H9 (cell line): ENCODE measurements at regions not wholly inside any gene's neighbourhood (a gene's known extent, or its start where the extent isn't known, plus 50 kb on each side); places are given as distances from the start of the nearest gene placed in this dataset.

Experiments
- DNase-seq: peaks from one replicate; pipeline ENCODE4 v3.0.0-alpha.2; 2017
- H2AFZ ChIP-seq: one replicate; pipeline ENCODE4 v1.6.1; 2013; ENCODE audit warnings: mild to moderate bottlenecking, low read length, control low read depth, moderate library complexity
- H2AK5ac ChIP-seq: 2 replicates; pipeline ENCODE4 v1.6.1; 2013; ENCODE audit warnings: low read length, control low read depth, mixed read lengths; ENCODE audit not compliant: insufficient read length
- H2BK120ac ChIP-seq: one replicate; pipeline ENCODE4 v1.6.1; 2013; ENCODE audit warnings: low read depth, mild to moderate bottlenecking, low read length, control low read depth, inconsistent platforms; ENCODE audit not compliant: poor library complexity, severe bottlenecking
- H2BK12ac ChIP-seq: 2 replicates; pipeline ENCODE4 v1.6.1; 2013; ENCODE audit warnings: low read length, control low read depth, mixed read lengths, low read depth; ENCODE audit not compliant: insufficient read length
- H2BK15ac ChIP-seq: 2 replicates; pipeline ENCODE4 v1.6.1; 2013; ENCODE audit warnings: low read depth, low read length, control low read depth
- H2BK20ac ChIP-seq: one replicate; pipeline ENCODE4 v1.6.1; 2013; ENCODE audit warnings: low read depth, mild to moderate bottlenecking, low read length, control low read depth, inconsistent platforms; ENCODE audit not compliant: poor library complexity, severe bottlenecking
- H2BK5ac ChIP-seq: 2 replicates; pipeline ENCODE4 v1.6.1; 2013; ENCODE audit warnings: low read length, control low read depth, mixed read lengths; ENCODE audit not compliant: insufficient read length
- H3K14ac ChIP-seq: 2 replicates; pipeline ENCODE4 v1.6.1; 2013; ENCODE audit warnings: low read length, control low read depth; ENCODE audit not compliant: insufficient read depth
- H3K18ac ChIP-seq: 2 replicates; pipeline ENCODE4 v1.6.1; 2013; ENCODE audit warnings: low read depth, mild to moderate bottlenecking, mixed read lengths, low read length, control low read depth; ENCODE audit not compliant: insufficient read length
- H3K23ac ChIP-seq: 2 replicates; pipeline ENCODE4 v1.6.1; 2013; ENCODE audit warnings: low read length, control low read depth, mixed read lengths, low read depth; ENCODE audit not compliant: insufficient read length
- H3K23me2 ChIP-seq: 2 replicates; pipeline ENCODE4 v1.6.1; 2013; ENCODE audit warnings: low read depth, mild to moderate bottlenecking, mixed read lengths, low read length, control low read depth; ENCODE audit not compliant: insufficient read length, poor library complexity, severe bottlenecking
- H3K27ac ChIP-seq: 2 replicates; pipeline ENCODE4 v1.5.1; 2013; ENCODE audit warnings: low read length, control low read depth, mixed read lengths, low read depth; ENCODE audit not compliant: insufficient read length
- H3K27me3 ChIP-seq: 2 replicates; pipeline ENCODE4 v1.6.1; 2013; ENCODE audit warnings: low read length, control low read depth, inconsistent platforms; ENCODE audit not compliant: insufficient read depth
- H3K4ac ChIP-seq: 2 replicates; pipeline ENCODE4 v1.6.1; 2013; ENCODE audit warnings: low read depth, mild to moderate bottlenecking, control low read depth, inconsistent platforms, low read length, moderate library complexity
- H3K4me1 ChIP-seq: 2 replicates; pipeline ENCODE4 v1.6.1; 2013; ENCODE audit warnings: low read length, control low read depth, inconsistent platforms; ENCODE audit not compliant: insufficient read depth
- H3K4me2 ChIP-seq: 2 replicates; pipeline ENCODE4 v1.6.1; 2013; ENCODE audit warnings: low read length, control low read depth, mixed read lengths; ENCODE audit not compliant: insufficient read length, insufficient read depth
- H3K56ac ChIP-seq: 2 replicates; pipeline ENCODE4 v1.6.1; 2013; ENCODE audit warnings: low read depth, mild to moderate bottlenecking, mixed read lengths, low read length, control low read depth; ENCODE audit not compliant: insufficient read length
- H3K79me1 ChIP-seq: 2 replicates; pipeline ENCODE4 v1.6.1; 2013; ENCODE audit warnings: low read depth, mild to moderate bottlenecking, moderate library complexity, low read length, control low read depth, inconsistent platforms; ENCODE audit not compliant: insufficient read depth, poor library complexity, severe bottlenecking
- H3K79me2 ChIP-seq: 2 replicates; pipeline ENCODE4 v1.6.1; 2013; ENCODE audit warnings: low read length, control low read depth, inconsistent platforms; ENCODE audit not compliant: insufficient read depth
- H3K9ac ChIP-seq: 2 replicates; pipeline ENCODE4 v1.6.1; 2013; ENCODE audit warnings: low read length, control low read depth, mixed read lengths; ENCODE audit not compliant: insufficient read length; ENCODE audit errors: extremely low read depth
- H3K9me3 ChIP-seq: one replicate; pipeline ENCODE4 v1.6.1; 2013; ENCODE audit warnings: low read depth, low read length, inconsistent platforms; ENCODE audit not compliant: control insufficient read depth
- H3T11ph ChIP-seq: one replicate; pipeline ENCODE4 v1.6.1; 2013; ENCODE audit warnings: mild to moderate bottlenecking, low read length, control low read depth, inconsistent platforms
- H4K20me1 ChIP-seq: one replicate; pipeline ENCODE4 v1.6.1; 2013; ENCODE audit not compliant: control insufficient read depth, insufficient read length, insufficient read depth
- H4K5ac ChIP-seq: 2 replicates; pipeline ENCODE4 v1.6.1; 2013; ENCODE audit warnings: low read depth, mild to moderate bottlenecking, mixed read lengths, low read length, control low read depth; ENCODE audit not compliant: insufficient read length
- H4K8ac ChIP-seq: replicated peaks from 2 replicates; pipeline ENCODE4 v1.6.1; 2013; ENCODE audit warnings: low read length, control low read depth, mixed read lengths, low read depth; ENCODE audit not compliant: insufficient read length
- H4K91ac ChIP-seq: 2 replicates; pipeline ENCODE4 v1.6.1; 2013; ENCODE audit warnings: low read depth, mild to moderate bottlenecking, moderate library complexity, mixed read lengths, low read length, control low read depth; ENCODE audit not compliant: insufficient read length
- H3K27ac Mint-ChIP-seq, 3 experiments: 2 replicates in 2 of 3; 3 replicates in 1 of 3; pipeline ENCODE4 v1.8.0; 2020 to 2021; ENCODE audit warnings: mixed read lengths in 3 of 3, mild to moderate bottlenecking in 1 of 3, moderate library complexity in 1 of 3
- H3K27me3 Mint-ChIP-seq: 2 replicates; pipeline ENCODE4 v1.8.0; 2021; ENCODE audit warnings: low read depth, mild to moderate bottlenecking, moderate library complexity, mixed read lengths
- H3K36me3 Mint-ChIP-seq, 3 experiments: 2 replicates in 2 of 3; 3 replicates in 1 of 3; pipeline ENCODE4 v1.8.0; 2020 to 2021; ENCODE audit warnings: low read depth in 3 of 3, mixed read lengths in 3 of 3; ENCODE audit not compliant: insufficient read depth in 1 of 3
- H3K4me1 Mint-ChIP-seq, 2 experiments: 2 replicates each; pipeline ENCODE4 v1.8.0; 2020; ENCODE audit warnings: mixed read lengths in 2 of 2
- H3K4me3 Mint-ChIP-seq, 2 experiments: 2 replicates in 1 of 2; 3 replicates in 1 of 2; pipeline ENCODE4 v1.8.0; 2020 to 2021; ENCODE audit warnings: mild to moderate bottlenecking in 2 of 2, mixed read lengths in 2 of 2, moderate library complexity in 1 of 2
- H3K9me3 Mint-ChIP-seq, 2 experiments: 2 replicates in 1 of 2; 3 replicates in 1 of 2; pipeline ENCODE4 v1.8.0; 2020; ENCODE audit warnings: mild to moderate bottlenecking in 2 of 2, mixed read lengths in 2 of 2, moderate library complexity in 1 of 2
- CTCF ChIP-seq: fragments of 200-600 bp; sonication (generic); conservative IDR thresholded peaks from 3 replicates; pipeline ENCODE4 v1.8.0; 2021; ENCODE audit warnings: antibody characterized with exemption, mild to moderate bottlenecking
- WGBS: extraction: QIAGEN DNeasy Blood & Tissue Kit; methylation state at CpG from one replicate; pipeline ENCODE4 v1.1.7; 2013; ENCODE audit warnings: missing lambda C conversion rate, low lambda C conversion rate, mixed read lengths; ENCODE audit not compliant: insufficient read length; ENCODE audit errors: extremely low coverage; 5-methylcytosine and 5-hydroxymethylcytosine counted together

GRCh38 chr3:151555523-151555922 is 94.7 kb upstream of the IGSF10 start:
- no peak overlapping the region for H3K4me3 Mint-ChIP-seq
- no peak overlapping the region for H2BK15ac ChIP-seq
- H3K27ac ChIP-seq = no peak overlapping the region
- H3K56ac ChIP-seq = no peak overlapping the region
- no peak overlapping the region for H4K91ac ChIP-seq
- H3K27ac Mint-ChIP-seq = no peak overlapping the region; a peak in 1 of 7 replicates
- H2AK5ac ChIP-seq = no peak overlapping the region
- no peaks in the 10 kb centered on the region for H3K23me2 ChIP-seq
- TF ChIP-seq CTCF = no peak
- H2BK5ac ChIP-seq = no peak overlapping the region
- H3K79me2 ChIP-seq = no peaks in the 10 kb centered on the region
- H3K4ac ChIP-seq = no peak overlapping the region
- no peak overlapping the region for H2AFZ ChIP-seq
- H3K9me3 Mint-ChIP-seq = no peaks in the 10 kb centered on the region
- H3K9me3 ChIP-seq = no peaks in the 10 kb centered on the region
- no peak overlapping the region for H2BK12ac ChIP-seq
- no peaks in the 10 kb centered on the region for H3K79me1 ChIP-seq
- WGBS = no CpG with 5 or more reads among the region's 2 CpGs
- H3K27me3 Mint-ChIP-seq = no peaks in the 10 kb centered on the region
- H3K4me2 ChIP-seq = no peak overlapping the region
- no peak overlapping the region for H2BK20ac ChIP-seq
- H3K9ac ChIP-seq = no peak overlapping the region
- H3K14ac ChIP-seq = no peak overlapping the region
- no peaks in the 10 kb centered on the region for H3K27me3 ChIP-seq
- no peak for DNase-seq
- no peaks in the 10 kb centered on the region for H4K20me1 ChIP-seq
- H3K4me1 ChIP-seq = no peaks in the 10 kb centered on the region; the same call in 1 of the 2 replicates
- no peak overlapping the region for H4K8ac ChIP-seq
- peaks cover 0 to 2% (median 0%) of the 10 kb centered on the region in 3 experiments; a peak in 1 of 7 replicates for H3K36me3 Mint-ChIP-seq
- no peak overlapping the region for H3K18ac ChIP-seq
- no peak overlapping the region for H3T11ph ChIP-seq
- H3K23ac ChIP-seq = no peak overlapping the region
- no peak overlapping the region for H4K5ac ChIP-seq
- peaks cover 14% of the 10 kb centered on the region in 2 experiments for H3K4me1 Mint-ChIP-seq
- no peak overlapping the region for H2BK120ac ChIP-seq
